ENCODE measurements at regions not wholly inside any gene's neighbourhood (a gene's known extent, or its start where the extent isn't known, plus 50 kb on each side); places are given as distances from the start of the nearest gene placed in this dataset.

- TF ChIP-seq CTCF (IDR thresholded peaks at IDR 0.05; ENCODE audit: low read depth, low read length), result no peak
- H3K4me3 ChIP-seq (ENCODE audit: low read depth, low read length), result no peak overlapping the region
- H3K27ac ChIP-seq, result no peak overlapping the region
- DNase-seq, result no peak
- no peaks in the 10 kb centered on the region for H3K27me3 ChIP-seq (ENCODE audit: insufficient read depth, low read depth, severe bottlenecking)
- H3K9me3 ChIP-seq (ENCODE audit: severe bottlenecking), result no peaks in the 10 kb centered on the region
- H3K36me3 ChIP-seq, result no peaks in the 10 kb centered on the region
Measured at GRCh38 chr4:100130964-100131363, 59.3 kb downstream of the DDIT4L start.

- Histone ChIP-seq H3K27ac (no peak overlapping the region), H3K36me3 (no peaks in the 10 kb centered on the region), H3K27me3 (ENCODE audit: insufficient read depth, low read depth, severe bottlenecking) (no peaks in the 10 kb centered on the region), H3K4me3 (ENCODE audit: low read depth, low read length) (no peak overlapping the region), H3K9me3 (ENCODE audit: severe bottlenecking) (peaks cover 2% of the 10 kb centered on the region)
- no peak for DNase-seq
- TF ChIP-seq CTCF (IDR thresholded peaks at IDR 0.05; ENCODE audit: low read depth, low read length), result no peak
Measured at GRCh38 chr4:100130491-100130890, 59.8 kb downstream of the DDIT4L start.

GRCh38 chr4:100129774-100130173 lies 60.5 kb downstream of the DDIT4L start:
- DNase-seq, result no peak
- Histone ChIP-seq H3K27ac (no peak overlapping the region), H3K9me3 (ENCODE audit: severe bottlenecking) (peaks cover 7% of the 10 kb centered on the region), H3K36me3 (no peaks in the 10 kb centered on the region), H3K4me3 (ENCODE audit: low read depth, low read length) (no peak overlapping the region), H3K27me3 (ENCODE audit: insufficient read depth, low read depth, severe bottlenecking) (no peaks in the 10 kb centered on the region)
- no peak for TF ChIP-seq CTCF (IDR thresholded peaks at IDR 0.05; ENCODE audit: low read depth, low read length)

- peaks cover 9% of the 10 kb centered on the region for H3K9me3 ChIP-seq (ENCODE audit: severe bottlenecking)
- H3K36me3 ChIP-seq, result no peaks in the 10 kb centered on the region
- no peak overlapping the region for H3K4me3 ChIP-seq (ENCODE audit: low read depth, low read length)
- no peak overlapping the region for H3K27ac ChIP-seq
- DNase-seq, result no peak
- no peaks in the 10 kb centered on the region for H3K27me3 ChIP-seq (ENCODE audit: insufficient read depth, low read depth, severe bottlenecking)
- no peak for TF ChIP-seq CTCF (IDR thresholded peaks at IDR 0.05; ENCODE audit: low read depth, low read length)
Measured at GRCh38 chr4:100128338-100128737, 61.9 kb downstream of the DDIT4L start.

- TF ChIP-seq CTCF (IDR thresholded peaks at IDR 0.05; ENCODE audit: low read depth, low read length), result no peak
- H3K27me3 ChIP-seq (ENCODE audit: insufficient read depth, low read depth, severe bottlenecking), result no peaks in the 10 kb centered on the region
- H3K36me3 ChIP-seq, result no peaks in the 10 kb centered on the region
- peaks cover 9% of the 10 kb centered on the region for H3K9me3 ChIP-seq (ENCODE audit: severe bottlenecking)
- DNase-seq, result no peak
- H3K4me3 ChIP-seq (ENCODE audit: low read depth, low read length), result no peak overlapping the region
- no peak overlapping the region for H3K27ac ChIP-seq
Measured at GRCh38 chr4:100124715-100125114, 65.6 kb downstream of the DDIT4L start.

GRCh38 chr4:100118181-100118580 lies 72.1 kb downstream of the DDIT4L start:
- Histone ChIP-seq H3K27me3 (ENCODE audit: insufficient read depth, low read depth, severe bottlenecking) (no peaks in the 10 kb centered on the region), H3K9me3 (ENCODE audit: severe bottlenecking) (no peaks in the 10 kb centered on the region), H3K36me3 (no peaks in the 10 kb centered on the region), H3K27ac (no peak overlapping the region), H3K4me3 (ENCODE audit: low read depth, low read length) (no peak overlapping the region)
- TF ChIP-seq CTCF (IDR thresholded peaks at IDR 0.05; ENCODE audit: low read depth, low read length), result no peak
- no peak for DNase-seq
